T-helper 2 cell treated with Interferon-gamma antibody and Interleukin-4, amounts not matched to agents 5 μg/mL and 100 μg/mL, for 36 hours (primary cell): ENCODE measurements at regions not wholly inside any gene's neighbourhood (a gene's known extent, or its start where the extent isn't known, plus 50 kb on each side); places are given as distances from the start of the nearest gene placed in this dataset.

ENCODE experiments used
- DNase-seq: peaks from one replicate; pipeline ENCODE4 v3.0.0; 2021; ENCODE audit warnings: low spot score
- H3K27ac Mint-ChIP-seq: one replicate; pipeline ENCODE4 v1.8.0; 2021; ENCODE audit warnings: mild to moderate bottlenecking, mixed read lengths
- H3K27me3 Mint-ChIP-seq: one replicate; pipeline ENCODE4 v1.8.0; 2021; ENCODE audit warnings: low read depth, mixed read lengths
- H3K36me3 Mint-ChIP-seq: one replicate; pipeline ENCODE4 v1.8.0; 2021; ENCODE audit warnings: low read depth, mixed read lengths
- H3K4me1 Mint-ChIP-seq: one replicate; pipeline ENCODE4 v1.8.0; 2021; ENCODE audit warnings: low read depth, mixed read lengths
- H3K4me3 Mint-ChIP-seq: one replicate; pipeline ENCODE4 v1.8.0; 2022; ENCODE audit warnings: mild to moderate bottlenecking, moderate library complexity, mixed read lengths
- H3K9me3 Mint-ChIP-seq: one replicate; pipeline ENCODE4 v1.8.0; 2021; ENCODE audit warnings: mixed read lengths

DNA sequence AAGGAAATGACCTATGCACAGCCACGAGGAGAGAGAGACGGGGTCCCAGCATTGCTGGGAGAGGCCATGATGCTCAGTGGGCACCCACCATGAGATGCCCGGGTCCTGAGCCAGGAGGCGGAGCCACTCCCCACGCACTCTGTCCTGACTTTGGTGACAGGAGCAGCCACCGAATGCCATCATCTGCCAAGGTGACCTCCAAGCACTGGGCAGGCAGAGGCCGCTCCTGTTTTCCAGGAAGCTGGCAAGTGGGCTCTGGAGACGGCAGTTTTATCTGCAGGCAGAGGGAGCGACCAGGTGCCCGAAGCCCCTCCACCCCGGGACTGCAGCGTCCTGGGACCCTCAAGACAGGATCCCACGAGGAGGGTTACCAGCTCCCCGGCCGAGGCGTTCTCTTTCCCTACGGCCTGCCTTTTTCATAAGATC lies 453.9 kb downstream of the BRD1 start:
- H3K36me3 Mint-ChIP-seq, result no peaks in the 10 kb centered on the region
- H3K4me1 Mint-ChIP-seq, result no peaks in the 10 kb centered on the region
- H3K4me3 Mint-ChIP-seq, result no peak overlapping the region
- no peak for DNase-seq
- no peaks in the 10 kb centered on the region for H3K27me3 Mint-ChIP-seq
- H3K27ac Mint-ChIP-seq, result no peak overlapping the region
- no peaks in the 10 kb centered on the region for H3K9me3 Mint-ChIP-seq

DNA sequence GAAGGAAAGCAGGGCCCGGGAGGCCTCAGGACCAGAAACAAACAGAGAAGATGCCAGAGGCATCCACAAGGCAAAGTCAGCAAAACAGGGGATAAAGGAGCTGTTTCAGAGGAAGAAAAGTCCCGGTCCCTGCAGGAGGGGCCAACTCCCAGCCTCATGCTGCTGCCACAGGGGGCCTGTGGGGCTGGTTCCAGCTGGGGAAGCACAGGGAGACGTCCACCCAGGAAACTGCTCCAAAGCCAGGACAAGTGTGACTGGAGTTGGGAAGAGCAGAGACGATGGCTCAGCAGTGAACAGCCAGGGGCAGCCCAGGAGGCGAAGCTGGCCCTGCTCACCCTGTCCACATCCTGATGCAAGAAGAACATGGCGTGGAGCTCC lies 454.4 kb downstream of the BRD1 start:
- Mint-ChIP-seq H3K4me3 (no peak overlapping the region), H3K4me1 (no peaks in the 10 kb centered on the region), H3K27ac (no peak overlapping the region), H3K9me3 (no peaks in the 10 kb centered on the region), H3K36me3 (no peaks in the 10 kb centered on the region), H3K27me3 (no peaks in the 10 kb centered on the region)
- DNase-seq, result no peak

GRCh38 chr22:49372530-49373288 lies 455.0 kb downstream of the BRD1 start:
- no peaks in the 10 kb centered on the region for H3K4me1 Mint-ChIP-seq
- no peaks in the 10 kb centered on the region for H3K36me3 Mint-ChIP-seq
- DNase-seq, result no peak
- no peaks in the 10 kb centered on the region for H3K9me3 Mint-ChIP-seq
- H3K4me3 Mint-ChIP-seq, result no peak overlapping the region
- no peak overlapping the region for H3K27ac Mint-ChIP-seq
- no peaks in the 10 kb centered on the region for H3K27me3 Mint-ChIP-seq

- Mint-ChIP-seq H3K9me3 (no peaks in the 10 kb centered on the region), H3K36me3 (no peaks in the 10 kb centered on the region), H3K4me1 (no peaks in the 10 kb centered on the region), H3K27me3 (no peaks in the 10 kb centered on the region), H3K27ac (no peak overlapping the region), H3K4me3 (no peak overlapping the region)
- DNase-seq, result no peak
Measured at GRCh38 chr22:49372111-49372529, 455.6 kb downstream of the BRD1 start.

DNA sequence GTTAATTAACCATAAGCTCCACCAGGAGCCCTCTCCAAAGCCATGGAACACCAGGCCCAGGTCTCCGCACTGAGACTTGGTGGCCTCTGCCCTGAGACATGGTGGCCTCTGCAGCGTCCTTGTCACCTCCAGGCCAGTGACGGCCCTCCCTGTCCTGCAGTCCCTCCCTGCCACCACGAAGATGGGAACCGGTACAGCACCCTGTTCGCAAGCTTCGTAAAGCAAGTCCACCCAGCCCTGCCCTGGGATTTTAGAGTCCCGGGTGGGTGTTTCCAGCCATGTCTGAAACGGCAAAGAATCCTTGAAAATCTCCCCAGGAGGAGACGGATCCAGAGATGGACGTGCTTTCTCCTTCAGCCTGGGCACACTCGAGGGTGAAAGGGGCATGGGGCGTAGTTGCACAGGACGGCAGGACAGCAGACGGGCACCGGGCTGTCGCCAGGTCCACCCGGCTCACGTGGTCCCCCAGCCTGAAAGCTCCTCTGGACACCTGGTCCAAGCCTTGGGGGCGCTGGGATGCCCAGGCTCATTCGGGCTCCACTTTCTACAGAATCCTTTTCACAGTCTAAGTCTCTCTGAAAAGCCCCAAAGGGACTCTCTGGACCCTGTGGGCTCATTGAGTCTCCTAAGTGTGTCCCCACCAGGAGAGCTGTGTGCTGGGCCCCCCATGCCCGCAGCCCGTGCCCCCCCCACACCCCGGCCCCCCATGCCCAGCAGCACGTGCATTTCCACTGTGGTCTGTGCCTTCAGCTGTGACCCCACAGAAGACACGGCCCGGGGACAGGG lies 456.2 kb downstream of the BRD1 start:
- no peaks in the 10 kb centered on the region for H3K4me1 Mint-ChIP-seq
- H3K27me3 Mint-ChIP-seq, result no peaks in the 10 kb centered on the region
- no peak overlapping the region for H3K4me3 Mint-ChIP-seq
- no peaks in the 10 kb centered on the region for H3K36me3 Mint-ChIP-seq
- no peaks in the 10 kb centered on the region for H3K9me3 Mint-ChIP-seq
- no peak for DNase-seq
- H3K27ac Mint-ChIP-seq, result no peak overlapping the region

DNA sequence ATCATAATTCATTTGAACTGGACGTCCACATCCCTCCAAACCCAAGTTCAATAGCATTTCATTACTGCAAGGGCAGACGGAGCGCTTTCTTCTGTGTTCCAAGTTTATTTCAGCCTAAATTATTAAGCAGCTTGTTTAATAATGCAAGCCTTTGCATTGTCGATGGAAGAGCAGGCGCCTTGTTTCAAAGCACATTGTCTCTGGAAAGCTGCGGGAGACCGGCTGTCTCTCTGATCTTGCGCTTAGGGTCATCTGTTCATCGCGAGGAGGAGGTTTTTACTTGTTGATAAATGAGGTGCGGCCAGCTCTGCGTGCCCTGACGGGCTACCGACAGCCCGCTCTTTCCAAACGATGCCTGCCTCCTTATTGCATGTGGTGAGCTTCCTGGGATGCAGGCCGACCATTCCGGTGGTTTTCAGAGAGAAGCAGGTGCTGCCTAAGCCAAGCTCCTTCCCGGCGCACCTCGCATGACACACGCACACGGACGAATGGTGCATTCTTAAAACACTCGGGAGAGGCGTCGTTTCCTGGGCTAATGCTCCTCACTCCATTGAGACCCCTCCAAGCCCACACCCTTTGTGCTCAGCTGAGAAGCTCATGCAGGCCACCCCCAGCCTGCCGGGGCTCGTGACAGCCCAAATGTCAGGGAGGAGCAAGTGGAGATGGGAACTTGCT lies 456.9 kb downstream of the BRD1 start:
- DNase-seq, result no peak
- H3K9me3 Mint-ChIP-seq, result no peaks in the 10 kb centered on the region
- no peak overlapping the region for H3K4me3 Mint-ChIP-seq
- no peaks in the 10 kb centered on the region for H3K4me1 Mint-ChIP-seq
- no peak overlapping the region for H3K27ac Mint-ChIP-seq
- H3K27me3 Mint-ChIP-seq, result no peaks in the 10 kb centered on the region
- H3K36me3 Mint-ChIP-seq, result no peaks in the 10 kb centered on the region

DNA sequence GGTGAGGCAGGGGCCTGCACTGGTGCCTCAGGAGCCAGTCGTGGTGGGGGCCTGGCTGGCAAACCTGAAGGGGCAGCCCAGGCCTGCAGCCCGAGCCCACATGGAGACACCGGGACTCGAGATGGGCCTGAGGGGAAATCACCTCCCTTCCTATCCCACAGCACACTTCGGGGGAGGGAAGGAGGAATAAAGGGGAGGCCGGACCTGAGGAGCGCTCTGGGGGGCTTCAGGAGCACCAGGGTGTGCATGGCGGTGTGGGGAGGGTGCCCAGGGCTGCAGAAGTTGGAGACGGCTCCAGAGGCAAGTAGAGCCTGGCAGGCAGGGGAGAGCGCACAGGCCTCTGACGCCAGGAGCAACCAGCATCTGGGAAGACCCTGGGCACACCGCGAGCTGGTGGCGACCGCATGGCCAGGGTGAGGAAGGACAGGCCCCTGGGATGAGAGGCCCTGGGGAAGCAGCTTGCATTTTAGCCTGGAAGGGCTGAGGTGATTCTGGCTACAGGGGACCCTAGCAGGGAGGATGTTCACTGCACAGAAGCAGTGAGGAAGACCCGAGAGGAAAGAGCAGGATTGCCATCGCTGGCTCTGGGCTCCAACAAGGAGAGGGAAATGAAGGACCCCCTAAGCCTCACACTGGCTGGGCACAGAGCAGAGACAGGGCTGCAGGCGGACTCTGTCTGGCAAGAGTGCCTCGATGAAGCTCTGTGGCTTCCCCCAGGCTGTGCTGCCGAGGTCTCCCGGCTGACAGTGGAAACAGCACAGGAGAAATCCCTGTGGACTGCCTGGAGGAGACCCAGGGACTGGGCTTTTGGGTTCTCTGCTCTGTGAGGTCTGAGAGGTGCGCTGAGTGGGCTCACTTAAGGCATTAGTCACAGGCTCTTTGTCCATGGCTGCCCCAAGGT lies 457.7 kb downstream of the BRD1 start:
- Mint-ChIP-seq H3K9me3 (no peaks in the 10 kb centered on the region), H3K27me3 (no peaks in the 10 kb centered on the region), H3K27ac (no peak overlapping the region), H3K36me3 (no peaks in the 10 kb centered on the region), H3K4me1 (no peaks in the 10 kb centered on the region), H3K4me3 (no peak overlapping the region)
- no peak for DNase-seq

- no peak for DNase-seq
- no peaks in the 10 kb centered on the region for H3K27me3 Mint-ChIP-seq
- no peaks in the 10 kb centered on the region for H3K36me3 Mint-ChIP-seq
- no peaks in the 10 kb centered on the region for H3K9me3 Mint-ChIP-seq
- H3K4me3 Mint-ChIP-seq, result no peak overlapping the region
- H3K27ac Mint-ChIP-seq, result no peak overlapping the region
- H3K4me1 Mint-ChIP-seq, result no peaks in the 10 kb centered on the region
Measured at GRCh38 chr22:49368976-49369725, 458.5 kb downstream of the BRD1 start.

DNA sequence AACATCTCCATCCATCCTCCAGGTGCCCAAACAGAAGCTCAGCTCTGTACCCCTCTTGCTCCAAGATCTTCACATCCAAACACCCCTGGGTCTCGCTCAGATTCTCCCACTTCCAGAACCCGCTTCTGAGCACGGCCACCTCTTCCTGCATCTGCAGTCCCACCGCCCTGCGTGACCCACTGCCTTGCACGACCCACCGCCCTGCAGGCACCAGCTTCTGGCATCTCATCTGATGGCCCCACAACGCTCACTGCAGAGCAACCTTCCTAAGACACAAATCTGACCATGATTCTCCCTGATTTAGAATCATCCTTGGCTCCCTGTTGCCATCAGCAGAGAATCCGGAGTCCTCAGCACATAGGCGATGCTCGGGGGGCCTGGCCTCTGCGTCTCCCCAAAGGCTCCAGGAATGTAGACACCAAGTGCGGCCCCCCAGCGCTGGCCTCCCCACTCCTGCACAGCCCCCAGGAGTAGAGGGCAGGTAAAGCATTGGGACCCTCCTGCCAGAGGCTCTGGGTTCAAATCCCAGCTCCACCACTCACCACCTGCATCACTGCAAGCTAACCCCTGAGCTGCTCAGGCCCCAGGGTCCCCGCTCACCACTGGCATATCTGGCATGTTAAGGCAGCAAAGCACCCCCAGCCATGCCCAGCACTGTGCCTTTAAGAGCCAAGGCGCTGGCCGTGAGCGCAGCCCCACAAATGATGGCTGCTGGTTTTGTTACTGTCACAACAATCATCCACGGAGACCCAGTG lies 459.3 kb downstream of the BRD1 start:
- DNase-seq, result no peak
- no peaks in the 10 kb centered on the region for H3K27me3 Mint-ChIP-seq
- H3K9me3 Mint-ChIP-seq, result no peaks in the 10 kb centered on the region
- no peak overlapping the region for H3K4me3 Mint-ChIP-seq
- H3K36me3 Mint-ChIP-seq, result no peaks in the 10 kb centered on the region
- H3K4me1 Mint-ChIP-seq, result no peaks in the 10 kb centered on the region
- no peak overlapping the region for H3K27ac Mint-ChIP-seq

- Mint-ChIP-seq H3K4me1 (no peaks in the 10 kb centered on the region), H3K27me3 (no peaks in the 10 kb centered on the region), H3K36me3 (no peaks in the 10 kb centered on the region), H3K9me3 (no peaks in the 10 kb centered on the region), H3K27ac (no peak overlapping the region), H3K4me3 (no peak overlapping the region)
- no peak for DNase-seq
Measured at GRCh38 chr22:49367041-49367697, 460.5 kb downstream of the BRD1 start.

GRCh38 chr22:49366437-49366836 lies 461.2 kb downstream of the BRD1 start:
- Mint-ChIP-seq H3K4me3 (no peak overlapping the region), H3K9me3 (no peaks in the 10 kb centered on the region), H3K4me1 (no peaks in the 10 kb centered on the region), H3K27me3 (no peaks in the 10 kb centered on the region), H3K27ac (no peak overlapping the region), H3K36me3 (no peaks in the 10 kb centered on the region)
- DNase-seq, result no peak

DNA sequence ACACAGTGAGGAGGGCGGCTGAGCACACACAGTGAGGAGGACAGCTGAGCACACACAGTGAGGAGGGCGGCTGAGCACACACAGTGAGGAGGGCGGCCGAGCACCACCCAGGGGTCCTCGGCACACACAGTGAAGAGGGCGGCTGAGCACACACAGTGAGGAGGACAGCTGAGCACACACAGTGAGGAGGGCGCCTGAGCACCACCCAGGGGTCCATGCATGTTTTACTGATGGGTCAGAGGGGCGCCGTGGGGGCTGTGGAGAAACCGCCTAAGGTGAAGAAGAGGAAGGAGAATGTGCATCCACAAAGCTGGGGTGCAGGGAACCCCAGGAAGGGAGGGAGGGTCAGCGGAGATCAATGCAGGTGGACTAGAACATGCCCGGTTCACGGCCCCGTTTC lies 461.8 kb downstream of the BRD1 start:
- H3K27ac Mint-ChIP-seq, result no peak overlapping the region
- no peak overlapping the region for H3K4me3 Mint-ChIP-seq
- no peaks in the 10 kb centered on the region for H3K36me3 Mint-ChIP-seq
- H3K27me3 Mint-ChIP-seq, result no peaks in the 10 kb centered on the region
- no peaks in the 10 kb centered on the region for H3K9me3 Mint-ChIP-seq
- no peaks in the 10 kb centered on the region for H3K4me1 Mint-ChIP-seq
- DNase-seq, result no peak
